T-helper 9 cell (primary cell): ENCODE measurements at regions not wholly inside any gene's neighbourhood (a gene's known extent, or its start where the extent isn't known, plus 50 kb on each side); places are given as distances from the start of the nearest gene placed in this dataset.
"Not testable (repeated sequence)": the region's sequence is repeated elsewhere in the genome, so short reads cannot be mapped to it uniquely, and the experiment has no call there.

Source experiments
- DNase-seq: peaks from one replicate; pipeline ENCODE4 v3.0.0-alpha.2; 2020

DNA sequence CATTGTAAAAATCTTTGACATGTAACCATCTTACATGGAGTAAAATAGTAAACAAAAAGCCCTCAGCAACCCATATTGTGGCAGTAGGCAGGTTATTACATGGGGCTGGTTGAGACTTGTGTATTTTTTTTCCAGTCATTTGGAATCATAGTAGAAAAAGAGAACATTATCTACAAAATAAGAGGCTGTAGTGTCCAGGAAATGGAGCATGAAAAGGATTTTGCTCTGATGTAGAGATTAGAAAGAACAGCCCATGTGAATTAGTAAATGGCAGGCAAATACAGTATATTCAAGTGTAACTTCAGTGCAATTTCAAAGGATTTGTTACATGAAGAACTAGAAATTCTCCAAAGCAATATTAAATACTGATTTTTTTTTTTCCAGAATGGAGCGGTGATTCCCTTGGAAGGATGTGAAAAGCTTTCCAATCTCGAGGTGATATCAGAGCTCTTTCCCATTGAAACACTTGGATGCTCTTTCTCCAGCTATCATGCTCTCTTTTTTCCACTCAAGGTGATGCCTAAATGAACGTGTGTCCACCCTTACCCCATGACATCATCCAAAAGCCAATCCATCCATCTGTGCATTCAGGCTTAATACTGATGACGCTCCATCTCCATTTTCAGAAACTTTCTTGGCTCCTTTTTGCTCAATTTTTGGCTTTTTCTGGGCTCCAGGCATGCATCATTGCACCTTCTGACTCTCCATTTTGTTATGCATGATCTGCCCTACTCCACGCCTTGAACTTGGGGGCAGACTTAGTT, 1034.7 kb downstream of the TYW1 start:
- DNase-seq = no peak

DNA sequence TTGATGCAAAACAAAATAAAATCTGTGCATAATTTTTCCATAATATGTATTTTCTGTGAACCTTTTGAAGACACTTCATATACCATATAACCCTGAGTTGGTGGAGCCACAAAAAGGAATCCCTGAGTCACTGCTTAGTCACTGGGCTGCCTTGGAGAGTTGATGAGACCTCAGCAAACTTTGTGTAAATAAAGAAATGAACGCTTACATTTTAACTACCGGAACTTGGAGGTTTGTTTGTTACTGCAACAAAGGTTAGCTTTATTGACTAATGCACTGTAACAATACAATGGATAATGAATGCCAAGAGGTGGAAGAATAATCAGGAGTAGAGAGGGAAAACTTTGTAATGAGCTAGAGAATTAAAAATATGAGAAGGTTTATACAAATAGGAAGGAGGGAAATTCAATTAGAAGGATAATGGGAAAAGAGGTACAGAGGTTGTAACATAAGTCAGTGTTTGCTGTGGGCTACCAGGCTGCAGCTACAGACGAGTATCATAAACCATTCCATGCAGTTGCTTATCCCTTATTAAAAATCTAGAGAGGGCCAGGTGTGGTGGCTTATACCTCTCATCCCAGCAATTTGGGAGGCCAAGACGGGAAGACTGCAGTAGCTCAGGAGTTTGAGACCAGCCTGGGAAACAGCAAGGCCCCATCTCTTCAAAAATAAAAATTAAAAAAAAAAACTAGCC, 1042.1 kb downstream of the TYW1 start:
- no peak for DNase-seq

DNA sequence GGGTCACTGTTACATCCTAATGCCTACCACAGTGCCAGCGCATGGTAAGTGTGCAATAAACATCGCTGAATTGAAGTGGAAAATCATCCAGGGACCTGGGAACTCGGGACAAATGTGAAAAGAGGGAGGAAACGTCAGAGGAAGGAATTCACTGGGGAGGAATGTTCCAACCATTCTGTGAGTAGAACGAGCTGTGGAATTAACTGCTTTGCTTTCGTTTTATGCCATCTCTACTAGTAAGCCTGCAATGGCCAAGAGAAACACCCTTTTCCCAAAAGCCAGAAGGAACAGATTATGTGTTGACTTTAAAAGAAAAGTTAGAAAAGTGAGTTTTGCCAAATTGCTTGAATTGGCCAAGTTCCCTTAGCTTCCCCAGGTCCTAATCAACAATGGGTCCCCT, 1044.9 kb downstream of the TYW1 start:
- DNase-seq = no peak

- DNase-seq = no peak
Measured at GRCh38 chr7:68043546-68043945, 1046.9 kb downstream of the TYW1 start.

- no peak for DNase-seq
Measured at GRCh38 chr7:68050627-68051026, 1054.0 kb downstream of the TYW1 start.

DNA sequence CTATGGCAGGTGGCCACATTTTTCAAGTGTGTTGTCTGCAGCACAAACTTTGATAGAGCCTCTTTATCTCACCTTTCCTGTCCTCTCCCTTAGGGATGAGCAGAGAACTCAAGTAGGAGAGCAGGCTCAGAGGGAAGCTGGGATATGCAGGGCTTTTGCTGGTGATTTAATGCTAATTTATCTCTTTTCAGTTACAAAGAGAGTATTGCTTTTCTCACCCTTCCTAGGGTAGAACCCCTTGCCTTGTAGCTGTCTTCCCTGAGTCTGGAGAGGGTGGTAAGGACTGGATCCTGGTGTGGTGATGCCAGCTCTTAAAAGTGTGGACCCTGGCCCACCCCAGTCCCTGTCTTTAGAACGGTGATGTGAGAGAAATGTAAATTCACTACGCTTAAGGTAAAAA, 1061.4 kb downstream of the TYW1 start:
- DNase-seq = no peak

- DNase-seq = no peak
Measured at GRCh38 chr7:68063171-68063570, 1066.5 kb downstream of the TYW1 start.

DNA sequence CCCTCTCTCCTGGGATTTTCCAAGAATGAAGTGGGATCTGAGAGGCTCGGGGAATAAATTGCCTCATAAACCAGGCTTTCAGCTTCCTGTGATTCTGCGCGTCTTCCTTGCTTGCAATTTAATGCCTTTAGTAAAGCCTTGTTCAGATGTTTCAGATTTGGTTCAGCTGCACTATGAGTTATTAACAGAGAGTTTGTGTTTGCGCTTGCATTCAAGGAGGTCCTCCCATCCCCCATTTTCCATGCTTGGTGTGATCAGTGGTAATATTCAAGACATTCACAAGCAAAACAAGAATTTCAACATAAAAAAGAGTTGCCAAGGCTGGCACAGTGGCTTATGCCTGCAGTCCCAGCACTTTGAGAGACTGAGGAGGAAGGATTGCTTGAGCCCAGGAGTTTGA, 1068.9 kb downstream of the TYW1 start:
- DNase-seq = no peak

GRCh38 chr7:68067845-68068244, 1071.2 kb downstream of the TYW1 start:
- no peak for DNase-seq

DNA sequence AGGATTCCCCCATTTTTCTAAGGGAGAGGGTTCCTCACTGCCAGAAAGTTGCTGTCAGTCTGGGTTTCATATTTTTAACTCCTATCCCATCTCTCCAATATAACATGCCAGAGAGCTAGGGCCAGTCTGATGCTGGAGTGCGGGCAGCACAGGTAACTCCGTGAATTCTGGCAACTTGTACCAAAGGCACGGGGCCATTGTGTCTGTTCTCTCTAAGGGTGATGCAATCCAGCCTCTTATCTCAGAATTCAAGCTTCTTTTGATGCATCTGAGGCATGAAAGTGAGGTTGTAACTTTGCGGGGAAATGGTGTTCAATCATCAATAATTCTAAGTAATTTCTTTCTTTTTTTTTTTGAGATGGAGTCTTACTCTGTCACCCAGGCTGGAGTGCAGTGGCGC, 1074.4 kb downstream of the TYW1 start:
- no peak for DNase-seq

DNA sequence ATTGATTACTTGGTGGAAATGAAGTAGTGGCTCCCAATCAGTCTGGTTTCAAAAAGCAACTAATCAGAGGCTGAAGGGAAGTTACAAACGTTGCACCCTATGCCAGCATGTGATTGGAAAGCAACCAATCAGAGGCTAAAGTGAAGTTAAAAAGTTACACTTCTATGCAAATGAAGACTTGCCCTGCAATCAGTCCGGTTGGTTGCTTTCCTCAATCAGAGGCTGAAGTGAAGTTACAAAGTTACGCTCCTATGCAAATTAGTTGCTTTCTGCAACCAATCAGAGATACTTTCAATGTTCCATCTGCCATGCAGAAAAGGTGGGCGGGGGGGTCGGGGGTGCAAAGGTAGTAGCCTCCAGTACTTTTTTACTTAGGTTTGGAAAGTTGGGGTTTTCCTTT, 1077.1 kb downstream of the TYW1 start:
- DNase-seq = no peak

DNA sequence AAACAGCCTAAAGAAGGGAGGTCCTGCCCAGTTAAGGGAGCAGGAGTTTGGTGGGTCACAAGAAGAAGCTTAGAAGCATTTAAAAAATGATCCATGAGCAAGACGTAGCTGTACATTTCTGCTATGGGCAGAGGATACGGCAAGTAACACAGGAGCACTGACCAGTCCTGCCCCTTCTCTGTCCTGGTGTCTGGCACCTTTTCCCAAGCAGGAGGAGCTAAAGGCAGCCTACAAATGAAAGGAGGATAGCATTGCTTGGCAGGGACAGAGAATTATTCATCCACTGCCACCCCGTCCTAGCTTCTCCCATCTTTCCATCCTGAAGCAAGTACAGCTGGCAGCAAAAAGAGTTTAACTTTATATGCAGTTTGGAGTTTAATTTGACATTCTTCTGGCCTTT, 1077.6 kb downstream of the TYW1 start:
- no peak for DNase-seq

DNA sequence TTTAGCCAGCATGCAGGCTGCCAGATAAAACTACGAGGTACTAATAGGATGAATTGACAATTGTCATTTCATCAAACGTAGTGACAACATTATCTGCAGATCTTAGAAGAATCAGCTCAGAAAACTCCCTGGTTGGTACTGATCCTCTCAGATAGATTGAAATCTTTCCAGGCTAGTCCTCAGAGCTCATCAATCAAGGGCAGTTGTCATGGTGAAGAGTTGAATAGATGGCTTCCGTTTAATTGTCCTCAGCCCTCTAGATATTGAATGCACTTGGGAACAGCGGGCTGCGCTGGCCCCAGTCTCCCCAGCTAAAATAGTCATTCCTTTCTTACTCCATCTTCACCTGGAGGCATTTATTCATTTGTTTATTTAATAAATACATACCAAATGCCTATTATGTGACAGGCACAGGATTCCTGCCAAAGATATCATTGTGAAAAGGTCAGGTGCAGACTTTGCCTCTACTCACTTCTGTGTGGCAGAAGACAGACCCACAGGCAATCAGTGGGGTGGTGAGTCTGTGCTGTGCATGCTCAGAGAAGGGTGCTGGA, 1081.6 kb downstream of the TYW1 start:
- DNase-seq = no peak

- not testable (repeated sequence) for DNase-seq
Measured at GRCh38 chr7:68082066-68082960, 1085.7 kb downstream of the TYW1 start.

DNA sequence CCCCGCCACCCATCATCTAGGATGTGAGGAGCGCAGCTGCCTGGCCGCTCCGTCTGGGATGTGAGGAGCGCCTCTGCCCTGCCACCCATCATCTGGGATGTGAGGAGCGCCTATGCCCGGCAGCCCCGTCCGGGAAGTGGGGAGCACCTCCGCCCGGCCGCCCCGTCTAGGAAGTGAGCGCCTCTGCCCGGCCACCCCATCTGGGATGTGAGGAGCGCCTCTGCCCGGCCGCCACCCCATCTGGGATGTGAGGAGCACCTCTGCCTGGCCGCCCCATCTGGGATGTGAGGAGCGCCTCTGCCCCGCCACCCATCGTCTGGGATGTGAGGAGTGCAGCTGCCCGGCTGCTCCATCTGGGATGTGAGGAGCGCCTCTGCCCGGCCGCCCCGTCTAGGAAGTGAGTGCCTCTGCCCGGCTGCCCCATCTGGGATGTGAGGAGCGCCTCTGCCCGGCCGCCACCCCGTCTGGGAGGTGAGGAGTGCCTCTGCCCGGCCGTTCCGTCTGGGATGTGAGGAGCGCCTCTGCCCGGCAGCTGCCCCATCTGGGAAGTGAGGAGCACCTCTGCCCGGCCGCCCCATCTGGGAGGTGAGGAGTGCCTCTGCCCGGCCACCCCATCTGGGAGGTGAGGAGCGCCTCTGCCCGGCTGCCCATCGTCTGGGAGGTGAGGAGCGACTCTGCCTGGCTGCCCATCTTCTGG, 1086.5 kb downstream of the TYW1 start:
- DNase-seq = not testable (repeated sequence)

DNA sequence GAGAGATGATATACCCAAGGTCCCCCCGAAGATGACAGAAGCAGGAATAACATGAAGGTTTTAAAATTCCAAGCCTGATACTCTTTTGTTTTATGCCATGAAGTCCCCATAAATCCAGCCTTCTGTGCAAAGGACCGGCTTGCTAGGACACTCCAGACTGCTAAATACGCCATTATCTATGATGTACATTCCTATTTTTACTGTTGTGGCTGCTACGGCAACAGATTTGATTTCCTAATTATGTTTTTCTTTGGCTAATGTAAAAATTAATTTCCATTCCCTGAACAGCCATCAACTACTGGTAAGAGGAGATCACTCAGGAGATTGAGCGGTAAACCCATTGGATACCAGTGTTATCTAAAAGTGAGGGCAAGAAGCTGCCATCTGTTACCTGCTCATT, 1090.8 kb downstream of the TYW1 start:
- DNase-seq = no peak

- DNase-seq = no peak
Measured at GRCh38 chr7:68088879-68089278, 1092.2 kb downstream of the TYW1 start.

GRCh38 chr7:68090256-68090655, 1093.6 kb downstream of the TYW1 start:
- DNase-seq = not testable (repeated sequence)

- no peak for DNase-seq
Measured at GRCh38 chr7:68103319-68103718, 1106.7 kb downstream of the TYW1 start.

- DNase-seq = no peak
Measured at GRCh38 chr7:68107261-68107660, 1110.6 kb downstream of the TYW1 start.

DNA sequence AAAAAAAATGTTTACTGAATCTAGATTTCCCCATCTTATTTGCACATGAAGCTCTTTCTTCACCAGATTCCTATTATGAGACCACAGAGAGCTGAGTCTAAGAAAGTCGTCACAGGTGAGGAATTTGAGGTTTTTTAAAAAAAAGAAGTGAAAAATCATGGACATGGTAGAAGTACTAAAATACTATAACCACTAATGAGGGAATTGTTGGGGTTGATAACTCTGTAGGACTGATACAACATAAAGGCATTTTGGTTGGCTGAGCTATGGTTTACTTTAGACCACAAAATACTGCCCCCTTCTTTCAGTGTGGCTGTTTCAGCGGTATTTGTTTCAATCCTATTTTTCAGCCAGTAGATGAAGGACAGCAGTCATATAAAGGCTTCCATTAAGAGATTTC, 1111.3 kb downstream of the TYW1 start:
- no peak for DNase-seq

DNA sequence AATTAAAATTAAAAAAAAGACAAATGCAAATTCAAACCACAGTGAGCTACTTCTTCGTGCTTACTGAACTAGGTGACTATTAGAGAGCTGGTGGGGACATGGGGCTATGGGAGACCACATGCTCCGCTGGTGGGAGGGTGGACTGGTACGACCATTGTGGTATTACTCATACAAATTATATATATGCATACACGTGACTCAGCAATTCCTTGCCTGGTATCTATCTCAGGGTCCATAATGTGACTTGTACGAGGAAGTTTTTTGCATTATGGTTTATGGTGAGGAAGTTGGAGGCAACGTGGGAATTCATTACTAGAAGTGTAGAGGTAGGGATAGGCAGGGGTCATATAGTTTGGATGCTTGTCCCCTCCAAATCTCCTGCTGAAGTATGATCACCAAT, 1112.7 kb downstream of the TYW1 start:
- no peak for DNase-seq

- no peak for DNase-seq
Measured at GRCh38 chr7:68119411-68119810, 1122.8 kb downstream of the TYW1 start.
